Neural progenitor cell (in vitro differentiated cells): ENCODE measurements at regions not wholly inside any gene's neighbourhood (a gene's known extent, or its start where the extent isn't known, plus 50 kb on each side); places are given as distances from the start of the nearest gene placed in this dataset.

Source experiments
- DNase-seq: peaks from one replicate; pipeline ENCODE4 v3.0.0-alpha.2; 2016; ENCODE audit warnings: low spot score
- H2AFZ ChIP-seq: fragments of 200-600 bp; sonication (generic); replicated peaks from 2 replicates; pipeline ENCODE4 v1.6.1; 2016; ENCODE audit warnings: antibody characterized with exemption
- H3F3A ChIP-seq: fragments of 200-600 bp; sonication (generic); 2 replicates; pipeline ENCODE4 v1.6.1; 2016; ENCODE audit warnings: antibody characterized with exemption, low read depth
- H3K27ac ChIP-seq: fragments of 200-600 bp; sonication (generic); 2 replicates; pipeline ENCODE4 v1.5.1; 2016; ENCODE audit warnings: mild to moderate bottlenecking
- H3K27me3 ChIP-seq: fragments of 200-600 bp; sonication (generic); 2 replicates; pipeline ENCODE4 v1.6.1; 2016; ENCODE audit warnings: mild to moderate bottlenecking, moderate library complexity
- H3K36me3 ChIP-seq: fragments of 200-600 bp; sonication (generic); 2 replicates; pipeline ENCODE4 v1.5.1; 2016
- H3K4me1 ChIP-seq: fragments of 200-600 bp; sonication (generic); 2 replicates; pipeline ENCODE4 v1.6.1; 2016; ENCODE audit warnings: mixed run types
- H3K4me2 ChIP-seq: fragments of 200-600 bp; sonication (generic); 2 replicates; pipeline ENCODE4 v1.6.1; 2016
- H3K4me3 ChIP-seq: fragments of 200-600 bp; sonication (generic); 2 replicates; pipeline ENCODE4 v1.5.1; 2016
- H3K79me2 ChIP-seq: fragments of 200-600 bp; sonication (generic); 2 replicates; pipeline ENCODE4 v1.6.1; 2016; ENCODE audit warnings: low read depth
- H3K9ac ChIP-seq: fragments of 200-600 bp; sonication (generic); 2 replicates; pipeline ENCODE4 v1.6.1; 2016
- H3K9me3 ChIP-seq: fragments of 200-600 bp; sonication (generic); 2 replicates; pipeline ENCODE4 v1.5.1; 2016; ENCODE audit warnings: low read depth
- H4K20me1 ChIP-seq: fragments of 200-600 bp; sonication (generic); 2 replicates; pipeline ENCODE4 v1.6.1; 2016; ENCODE audit warnings: low read depth
- H3K27ac Mint-ChIP-seq: 3 replicates; pipeline ENCODE4 v1.8.0; 2021; ENCODE audit warnings: mixed read lengths
- H3K27me3 Mint-ChIP-seq: 2 replicates; pipeline ENCODE4 v1.8.0; 2022; ENCODE audit warnings: low read depth, mild to moderate bottlenecking, inconsistent platforms, moderate library complexity, mixed read lengths; ENCODE audit not compliant: insufficient read depth
- H3K36me3 Mint-ChIP-seq: 3 replicates; pipeline ENCODE4 v1.8.0; 2021; ENCODE audit warnings: mixed read lengths
- H3K4me1 Mint-ChIP-seq: 3 replicates; pipeline ENCODE4 v1.8.0; 2021; ENCODE audit warnings: mixed read lengths
- H3K4me3 Mint-ChIP-seq: 3 replicates; pipeline ENCODE4 v1.8.0; 2021; ENCODE audit warnings: mild to moderate bottlenecking, moderate library complexity, mixed read lengths
- H3K9me3 Mint-ChIP-seq: 3 replicates; pipeline ENCODE4 v1.8.0; 2020; ENCODE audit warnings: mixed read lengths
- CTCF ChIP-seq: fragments of 200-600 bp; sonication (generic); IDR thresholded peaks from 2 replicates; pipeline ENCODE4 v1.5.1; 2017; ENCODE audit warnings: antibody characterized with exemption, mild to moderate bottlenecking
- EZH2 ChIP-seq: fragments of 200-600 bp; sonication (generic); IDR thresholded peaks from 2 replicates; pipeline ENCODE4 v1.6.1; 2017; ENCODE audit warnings: antibody characterized with exemption, mild to moderate bottlenecking, moderate library complexity
- EZH2phosphoT487 ChIP-seq: fragments of 200-600 bp; sonication (generic); IDR thresholded peaks from 2 replicates; pipeline ENCODE4 v1.6.1; 2017; ENCODE audit warnings: antibody characterized with exemption

GRCh38 chr16:86965840-86966550 is 351.2 kb downstream of the C16orf95 start:
- no peaks in the 10 kb centered on the region for H3F3A ChIP-seq
- H2AFZ ChIP-seq = no peak overlapping the region
- DNase-seq = no peak
- no peaks in the 10 kb centered on the region for H3K79me2 ChIP-seq
- no peaks in the 10 kb centered on the region for H3K27me3 ChIP-seq
- no peak overlapping the region for H3K4me3 ChIP-seq
- H3K9me3 ChIP-seq = no peaks in the 10 kb centered on the region
- Mint-ChIP-seq H3K9me3 (peaks cover under 1% of the 10 kb centered on the region), H3K27ac (no peak overlapping the region), H3K36me3 (no peaks in the 10 kb centered on the region), H3K4me3 (no peak overlapping the region), H3K4me1 (peaks cover 21% of the 10 kb centered on the region), H3K27me3 (peaks cover 14% of the 10 kb centered on the region)
- no peak overlapping the region for H3K9ac ChIP-seq
- H3K4me2 ChIP-seq = no peak overlapping the region
- H3K4me1 ChIP-seq = no peaks in the 10 kb centered on the region
- H3K36me3 ChIP-seq = no peaks in the 10 kb centered on the region
- TF ChIP-seq EZH2 (no peak), CTCF (no peak), EZH2phosphoT487 (no peak)
- no peak overlapping the region for H3K27ac ChIP-seq
- H4K20me1 ChIP-seq = no peaks in the 10 kb centered on the region

DNA sequence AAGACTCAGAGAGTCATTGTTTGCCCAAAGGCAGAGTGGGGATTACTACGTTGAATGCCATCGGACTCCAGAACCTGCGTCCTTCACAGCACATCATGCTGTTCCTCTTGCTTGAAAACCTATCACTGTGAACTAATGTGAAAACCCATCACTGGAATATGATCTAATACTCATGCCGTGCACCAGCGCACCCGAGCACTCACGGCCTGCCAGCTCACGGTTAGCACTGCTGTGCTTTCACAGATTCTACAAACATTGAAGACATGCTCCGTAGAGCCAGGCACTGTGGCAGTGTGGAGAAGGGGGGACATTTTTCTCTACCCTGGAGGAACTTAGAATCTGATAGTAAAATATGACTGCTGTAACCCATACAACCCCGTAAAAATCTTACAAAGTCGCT is 350.4 kb downstream of the C16orf95 start:
- H3K9me3 Mint-ChIP-seq = peaks cover 5% of the 10 kb centered on the region
- Histone ChIP-seq H3K27me3 (no peaks in the 10 kb centered on the region), H3K4me1 (no peaks in the 10 kb centered on the region), H3K4me2 (no peak overlapping the region), H3K9me3 (no peaks in the 10 kb centered on the region), H2AFZ (no peak overlapping the region), H3K36me3 (no peaks in the 10 kb centered on the region), H4K20me1 (no peaks in the 10 kb centered on the region), H3K27ac (no peak overlapping the region), H3K79me2 (no peaks in the 10 kb centered on the region), H3K4me3 (no peak overlapping the region), H3F3A (no peaks in the 10 kb centered on the region), H3K9ac (no peak overlapping the region)
- no peak for TF ChIP-seq CTCF
- no peak for TF ChIP-seq EZH2
- TF ChIP-seq EZH2phosphoT487 = no peak
- no peaks in the 10 kb centered on the region for H3K36me3 Mint-ChIP-seq
- no peak overlapping the region for H3K27ac Mint-ChIP-seq
- no peak overlapping the region for H3K4me3 Mint-ChIP-seq
- peaks cover 14% of the 10 kb centered on the region for H3K4me1 Mint-ChIP-seq
- DNase-seq = no peak
- H3K27me3 Mint-ChIP-seq = peaks cover 14% of the 10 kb centered on the region

DNA sequence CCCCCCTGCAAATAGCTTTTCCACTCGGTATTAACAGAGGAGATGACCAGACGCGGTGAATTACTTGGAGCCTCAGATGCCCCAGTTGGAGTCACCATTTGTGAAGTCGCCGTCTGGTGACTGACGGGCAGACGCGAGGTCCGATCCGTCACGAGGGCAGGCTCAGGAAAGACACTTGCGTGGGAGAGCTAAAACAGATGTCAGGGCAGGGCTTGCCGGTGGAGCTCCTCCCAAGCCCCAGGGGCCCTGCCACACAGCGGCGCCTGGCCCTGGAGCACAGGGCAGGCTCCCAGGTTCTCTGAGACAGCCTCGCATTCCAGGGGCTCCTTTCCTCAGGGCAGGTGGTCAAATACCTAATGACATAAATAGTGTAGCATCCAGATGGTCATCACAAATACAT is 348.3 kb downstream of the C16orf95 start:
- Histone ChIP-seq H3K9ac (no peak overlapping the region), H2AFZ (no peak overlapping the region), H3K36me3 (no peaks in the 10 kb centered on the region), H3K4me2 (no peak overlapping the region), H3K27ac (no peak overlapping the region), H3K27me3 (no peaks in the 10 kb centered on the region), H3F3A (no peaks in the 10 kb centered on the region), H3K4me3 (no peak overlapping the region), H4K20me1 (no peaks in the 10 kb centered on the region), H3K9me3 (no peaks in the 10 kb centered on the region), H3K4me1 (no peaks in the 10 kb centered on the region), H3K79me2 (no peaks in the 10 kb centered on the region)
- Mint-ChIP-seq H3K4me3 (no peak overlapping the region), H3K9me3 (peaks cover 8% of the 10 kb centered on the region), H3K27me3 (peaks cover 14% of the 10 kb centered on the region), H3K4me1 (peaks cover 4% of the 10 kb centered on the region), H3K27ac (peak overlapping the region; percentile 74), H3K36me3 (no peaks in the 10 kb centered on the region)
- no peak for TF ChIP-seq EZH2phosphoT487
- no peak for TF ChIP-seq EZH2
- no peak for DNase-seq

GRCh38 chr16:86969716-86970115 is 347.5 kb downstream of the C16orf95 start:
- DNase-seq = no peak
- no peaks in the 10 kb centered on the region for H3K4me1 ChIP-seq
- Mint-ChIP-seq H3K27ac (no peak overlapping the region), H3K4me1 (peaks cover 4% of the 10 kb centered on the region), H3K36me3 (no peaks in the 10 kb centered on the region), H3K4me3 (no peak overlapping the region), H3K27me3 (peaks cover 14% of the 10 kb centered on the region), H3K9me3 (peaks cover 8% of the 10 kb centered on the region)
- no peak overlapping the region for H3K4me3 ChIP-seq
- H2AFZ ChIP-seq = no peak overlapping the region
- H3K4me2 ChIP-seq = no peak overlapping the region
- TF ChIP-seq EZH2phosphoT487 (no peak), CTCF (no peak), EZH2 (no peak)
- no peak overlapping the region for H3K27ac ChIP-seq
- no peaks in the 10 kb centered on the region for H3K79me2 ChIP-seq
- H4K20me1 ChIP-seq = no peaks in the 10 kb centered on the region
- no peaks in the 10 kb centered on the region for H3K36me3 ChIP-seq
- H3K9ac ChIP-seq = no peak overlapping the region
- no peaks in the 10 kb centered on the region for H3K9me3 ChIP-seq
- H3K27me3 ChIP-seq = no peaks in the 10 kb centered on the region
- H3F3A ChIP-seq = no peaks in the 10 kb centered on the region
